HepG2 (cell line): ENCODE measurements at regions not wholly inside any gene's neighbourhood (a gene's known extent, or its start where the extent isn't known, plus 50 kb on each side); places are given as distances from the start of the nearest gene placed in this dataset.

Source experiments
- ATAC-seq: fragments of 200-7000 bp; cut with Tn5 transposase; 3 replicates; pipeline ENCODE4 v1.9.1; 2020; ENCODE audit warnings: mild to moderate bottlenecking, moderate library complexity
- BruUV-seq: library from RNA; stranded (reverse); fragments of 400-500 nt; replicated peaks from 2 replicates; lab custom pipeline; 2021; lab: Mats Ljungman, UMichigan
- CTCF ChIA-PET: fragments of 300-600 bp; formaldehyde crosslinking; extraction: SDS; loops from one replicate; lab custom pipeline; 2021; ENCODE audit warnings: low total read pairs, inconsistent platforms, low intra/inter-chr PET ratio; lab: Yijun Ruan, JAX
- POLR2A ChIA-PET: fragments of 350-600 bp; sonication (Branson Sonifier 250); formaldehyde crosslinking; loops from one replicate; lab custom pipeline; 2020; ENCODE audit warnings: antibody characterized with exemption, inconsistent platforms; lab: Yijun Ruan, JAX
- DNase-seq: peaks from one replicate; pipeline ENCODE4 v3.0.0-alpha.2; 2015; ENCODE audit warnings: low spot score
- FAIRE-seq: peaks from 3 replicates; lab custom pipeline; 2011; peaks lifted over from hg19 to GRCh38; lab: Jason Lieb, UNC
- H2AFZ ChIP-seq: one replicate; pipeline ENCODE4 v1.6.1; 2011; ENCODE audit warnings: low read length, inconsistent platforms
- H3K27ac ChIP-seq: fragments of 300-600 bp; 3 replicates; pipeline ENCODE4 v1.8.0; 2011; ENCODE audit warnings: mixed run types, mild to moderate bottlenecking, mixed read lengths, low read length, inconsistent platforms; ENCODE audit not compliant: insufficient read depth; ENCODE audit errors: extremely low read length
- H3K27me3 ChIP-seq, 2 experiments: fragments of 200-600 bp in 1 of 2; 2 replicates in 1 of 2; 3 replicates in 1 of 2; pipeline versions ENCODE4 v1.6.0 to v1.8.0; 2011; ENCODE audit warnings: low read length in 2 of 2, mild to moderate bottlenecking in 2 of 2, moderate library complexity in 2 of 2, inconsistent platforms in 1 of 2; ENCODE audit not compliant: insufficient read depth in 2 of 2, control insufficient read depth in 1 of 2
- H3K36me3 ChIP-seq, 2 experiments: fragments of 200-600 bp in 1 of 2; replicated peaks in 1 of 2; 2 replicates in 1 of 2; 3 replicates in 1 of 2; pipeline versions ENCODE4 v1.5.1 to v1.8.0; 2011; ENCODE audit warnings: low read length in 2 of 2, inconsistent platforms in 1 of 2; ENCODE audit not compliant: insufficient read depth in 2 of 2, control insufficient read depth in 1 of 2
- H3K4me1 ChIP-seq: 2 replicates; pipeline ENCODE4 v1.5.1; 2012; ENCODE audit warnings: low read length, inconsistent platforms; ENCODE audit not compliant: insufficient read depth
- H3K4me2 ChIP-seq: 2 replicates; pipeline ENCODE4 v1.6.0; 2011; ENCODE audit warnings: low read depth, low read length, inconsistent platforms
- H3K4me3 ChIP-seq, 3 experiments: fragments of 200-600 bp in 1 of 3; sonication (generic), shearing (Covaris generic) in 1 of 3; replicated peaks in 1 of 3; 2 replicates each; pipeline ENCODE4 v1.5.1; 2011 to 2016; ENCODE audit warnings: low read length in 3 of 3, inconsistent platforms in 2 of 3, low read depth in 2 of 3, mild to moderate bottlenecking in 2 of 3, control low read depth in 1 of 3, mixed read lengths in 1 of 3; ENCODE audit not compliant: insufficient read depth in 1 of 3
- H3K79me2 ChIP-seq: one replicate; pipeline ENCODE4 v1.6.1; 2011; ENCODE audit warnings: low read length, inconsistent platforms; ENCODE audit not compliant: insufficient read depth
- H3K9ac ChIP-seq: 2 replicates; pipeline ENCODE4 v1.6.0; 2011; ENCODE audit warnings: mild to moderate bottlenecking, low read depth, low read length, inconsistent platforms; ENCODE audit not compliant: insufficient read depth
- H3K9me3 ChIP-seq: 2 replicates; pipeline ENCODE4 v1.5.1; 2012; ENCODE audit warnings: mild to moderate bottlenecking, low read length
- H4K20me1 ChIP-seq: 2 replicates; pipeline ENCODE4 v1.6.0; 2011; ENCODE audit warnings: inconsistent platforms, mild to moderate bottlenecking, low read length, moderate library complexity; ENCODE audit not compliant: insufficient read depth
- AHDC1 ChIP-seq: sonication (generic); formaldehyde crosslinking; IDR thresholded peaks from 2 replicates; pipeline ENCODE4 v1.5.1; 2020; ENCODE audit warnings: mild to moderate bottlenecking, missing genetic modification reagents, borderline replicate concordance
- ATF4 ChIP-seq, 2 experiments: fragments of 450-650 bp in 1 of 2; sonication (generic) in 1 of 2; formaldehyde crosslinking; IDR thresholded peaks; 2 replicates each; pipeline versions ENCODE4 v1.5.0 to v1.8.0; 2020 to 2022; ENCODE audit warnings: mild to moderate bottlenecking in 1 of 2, missing genetic modification reagents in 1 of 2
- TOPORS ChIP-seq: sonication (generic); formaldehyde crosslinking; IDR thresholded peaks from 2 replicates; pipeline ENCODE4 v1.8.0; 2023; ENCODE audit warnings: mild to moderate bottlenecking, missing genetic modification reagents
- ZNF816 ChIP-seq: sonication (generic); formaldehyde crosslinking; IDR thresholded peaks from 2 replicates; pipeline ENCODE4 v1.8.0; 2022; ENCODE audit warnings: missing genetic modification reagents, mild to moderate bottlenecking, borderline replicate concordance
- ZNF878 ChIP-seq: sonication (generic); formaldehyde crosslinking; IDR thresholded peaks from 2 replicates; pipeline ENCODE4 v1.8.1; 2023; ENCODE audit warnings: mild to moderate bottlenecking, missing genetic modification reagents, moderate library complexity
- WGBS: methylation state at CpG from one replicate; pipeline ENCODE4 v1.1.6; 2017; ENCODE audit warnings: low lambda C conversion rate; 5-methylcytosine and 5-hydroxymethylcytosine counted together
- in situ Hi-C: cut with HindIII; loops from 2 replicates; pipeline ENCODE4 v1.10.0; 2017; ENCODE audit warnings: low pct_unique_long_range_greater_than_20kb; ENCODE audit not compliant: extremely low pct_ligation_motif_present
- intact Hi-C: fragments of 100-400 bp; cut with micrococcal nuclease; formaldehyde crosslinking; loops from one replicate; pipeline ENCODE4 v1.10.0; 2022; ENCODE audit not compliant: unreplicated experiment
- TF ChIP-seq, protein P1 (sequence below): sonication (generic); formaldehyde crosslinking; conservative IDR thresholded peaks from 2 replicates; pipeline ENCODE4 v1.8.0; 2022; ENCODE audit warnings: low read depth, missing genetic modification reagents
- TF ChIP-seq, protein P2 (sequence below): sonication (generic); formaldehyde crosslinking; IDR thresholded peaks from 2 replicates; pipeline ENCODE4 v1.5.0; 2020; ENCODE audit warnings: mild to moderate bottlenecking, missing genetic modification reagents, moderate library complexity

GRCh38 chr6:117783279-117783678, 108.0 kb downstream of the NUS1 start:
- H2AFZ ChIP-seq, result no peak overlapping the region
- H4K20me1 ChIP-seq, result no peaks in the 10 kb centered on the region
- H3K36me3 ChIP-seq, result no peaks in the 10 kb centered on the region
- H3K27ac ChIP-seq, result no peak overlapping the region
- DNase-seq (no peak), ATAC-seq (peak; percentile 40), FAIRE-seq (no peak)
- H3K9me3 ChIP-seq, result no peaks in the 10 kb centered on the region
- intact Hi-C loops, result no loop called here
- H3K4me3 ChIP-seq, result no peak overlapping the region
- no peaks in the 10 kb centered on the region for H3K79me2 ChIP-seq
- in situ Hi-C loops, result no loop called here
- under 1% methylated on average over 5 of the region's 5 CpGs for WGBS
- no TSS peak for BruUV-seq
- no peak overlapping the region for H3K4me2 ChIP-seq
- no peak overlapping the region for H3K9ac ChIP-seq
- CTCF ChIA-PET, result no interaction called here
- POLR2A ChIA-PET, result no interaction called here
- 0 out of 5 replicates have a peak, but pooled peaks cover 0 to 3% of the 10 kb centered on the region in 2 experiments for H3K27me3 ChIP-seq
- TF ChIP-seq ZNF878 (CRISPR knock-in tag), result no peak
- peak in 1 of 2 experiments; percentile 47; a peak in 2 of 4 replicates for TF ChIP-seq ATF4 (CRISPR knock-in tag; IDR thresholded peaks at IDR 0.05)
- H3K4me1 ChIP-seq, result no peaks in the 10 kb centered on the region

GRCh38 chr6:117791012-117791411, 115.7 kb downstream of the NUS1 start:
- ChIA-PET POLR2A (no interaction called here), CTCF (no interaction called here)
- Histone ChIP-seq H3K4me3 (no peak overlapping the region), H3K79me2 (no peaks in the 10 kb centered on the region), H2AFZ (no peak overlapping the region), H3K36me3 (no peaks in the 10 kb centered on the region), H3K4me1 (no peaks in the 10 kb centered on the region), H3K27ac (no peak overlapping the region), H3K9ac (no peak overlapping the region), H3K27me3 (no peaks in the 10 kb centered on the region), H3K4me2 (no peak overlapping the region), H4K20me1 (no peaks in the 10 kb centered on the region), H3K9me3 (no peaks in the 10 kb centered on the region)
- DNase-seq (no peak), ATAC-seq (no peak), FAIRE-seq (no peak)
- in situ Hi-C loops, result no loop called here
- no TSS peak for BruUV-seq
- intact Hi-C loops, result no loop called here
- WGBS, result under 1% methylated on average over 3 of the region's 3 CpGs
- TF ChIP-seq, protein P1, sequence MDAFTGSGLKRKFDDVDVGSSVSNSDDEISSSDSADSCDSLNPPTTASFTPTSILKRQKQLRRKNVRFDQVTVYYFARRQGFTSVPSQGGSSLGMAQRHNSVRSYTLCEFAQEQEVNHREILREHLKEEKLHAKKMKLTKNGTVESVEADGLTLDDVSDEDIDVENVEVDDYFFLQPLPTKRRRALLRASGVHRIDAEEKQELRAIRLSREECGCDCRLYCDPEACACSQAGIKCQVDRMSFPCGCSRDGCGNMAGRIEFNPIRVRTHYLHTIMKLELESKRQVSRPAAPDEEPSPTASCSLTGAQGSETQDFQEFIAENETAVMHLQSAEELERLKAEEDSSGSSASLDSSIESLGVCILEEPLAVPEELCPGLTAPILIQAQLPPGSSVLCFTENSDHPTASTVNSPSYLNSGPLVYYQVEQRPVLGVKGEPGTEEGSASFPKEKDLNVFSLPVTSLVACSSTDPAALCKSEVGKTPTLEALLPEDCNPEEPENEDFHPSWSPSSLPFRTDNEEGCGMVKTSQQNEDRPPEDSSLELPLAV (CRISPR knock-in tag), result no peak
- TF ChIP-seq ZNF816 (CRISPR knock-in tag) (no peak), TOPORS (CRISPR knock-in tag) (no peak), AHDC1 (CRISPR knock-in tag) (no peak)
- TF ChIP-seq, protein P2, sequence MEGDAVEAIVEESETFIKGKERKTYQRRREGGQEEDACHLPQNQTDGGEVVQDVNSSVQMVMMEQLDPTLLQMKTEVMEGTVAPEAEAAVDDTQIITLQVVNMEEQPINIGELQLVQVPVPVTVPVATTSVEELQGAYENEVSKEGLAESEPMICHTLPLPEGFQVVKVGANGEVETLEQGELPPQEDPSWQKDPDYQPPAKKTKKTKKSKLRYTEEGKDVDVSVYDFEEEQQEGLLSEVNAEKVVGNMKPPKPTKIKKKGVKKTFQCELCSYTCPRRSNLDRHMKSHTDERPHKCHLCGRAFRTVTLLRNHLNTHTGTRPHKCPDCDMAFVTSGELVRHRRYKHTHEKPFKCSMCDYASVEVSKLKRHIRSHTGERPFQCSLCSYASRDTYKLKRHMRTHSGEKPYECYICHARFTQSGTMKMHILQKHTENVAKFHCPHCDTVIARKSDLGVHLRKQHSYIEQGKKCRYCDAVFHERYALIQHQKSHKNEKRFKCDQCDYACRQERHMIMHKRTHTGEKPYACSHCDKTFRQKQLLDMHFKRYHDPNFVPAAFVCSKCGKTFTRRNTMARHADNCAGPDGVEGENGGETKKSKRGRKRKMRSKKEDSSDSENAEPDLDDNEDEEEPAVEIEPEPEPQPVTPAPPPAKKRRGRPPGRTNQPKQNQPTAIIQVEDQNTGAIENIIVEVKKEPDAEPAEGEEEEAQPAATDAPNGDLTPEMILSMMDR (CRISPR knock-in tag), result no peak
